HK-2 (cell line): ENCODE measurements at regions not wholly inside any gene's neighbourhood (a gene's known extent, or its start where the extent isn't known, plus 50 kb on each side); places are given as distances from the start of the nearest gene placed in this dataset.

ENCODE experiments used
- DNase-seq: peaks from one replicate; pipeline ENCODE4 v3.0.0-alpha.2; 2018; ENCODE audit not compliant: unreplicated experiment

DNA sequence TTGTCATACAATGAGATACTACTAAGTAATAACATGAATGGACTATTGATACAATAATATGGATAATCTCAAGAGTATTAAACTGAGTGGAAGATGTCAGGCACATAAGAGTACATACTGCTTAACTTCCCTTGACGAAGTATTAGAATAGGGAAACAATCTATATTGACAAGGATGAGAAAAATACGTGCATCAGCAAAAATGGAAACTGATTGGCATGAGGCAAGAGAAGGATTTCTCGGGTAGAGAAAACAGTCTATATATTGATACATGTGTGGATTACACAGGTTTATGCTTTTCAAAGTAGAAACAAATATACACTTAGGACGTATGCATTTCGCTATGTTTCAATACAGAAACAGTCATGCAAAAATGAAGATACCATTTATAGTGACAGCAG is 57.4 kb downstream of the PRR20E start:
- no peak for DNase-seq

GRCh38 chr13:57250472-57250871 is 83.5 kb downstream of the PRR20E start:
- DNase-seq = no peak

- DNase-seq = no peak
These were observed 86.6 kb downstream of the PRR20E start for GRCh38 chr13:57253551-57253950.

GRCh38 chr13:57264965-57265364 is 98.0 kb downstream of the PRR20E start:
- no peak for DNase-seq

DNA sequence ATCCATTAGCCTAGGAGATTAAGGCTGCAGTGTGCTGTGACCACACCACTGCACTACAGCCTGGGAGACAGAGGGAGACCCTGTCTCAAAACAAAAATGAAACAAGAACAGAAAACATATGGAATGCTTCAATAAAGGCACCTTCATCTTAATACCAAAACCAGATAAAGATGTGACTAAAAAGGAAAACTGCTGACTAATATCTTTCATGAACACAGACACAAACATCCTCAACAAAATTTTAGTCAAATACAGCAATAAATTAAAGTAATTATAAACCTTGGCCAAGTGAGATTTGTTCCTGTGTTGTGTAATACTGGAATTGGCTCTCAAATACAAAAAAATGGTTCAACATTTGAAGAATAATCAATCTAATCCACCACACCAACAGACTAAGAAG is 103.5 kb downstream of the PRR20E start:
- no peak for DNase-seq

- no peak for DNase-seq
These were observed 119.6 kb downstream of the PRR20E start for GRCh38 chr13:57286511-57287098.

DNA sequence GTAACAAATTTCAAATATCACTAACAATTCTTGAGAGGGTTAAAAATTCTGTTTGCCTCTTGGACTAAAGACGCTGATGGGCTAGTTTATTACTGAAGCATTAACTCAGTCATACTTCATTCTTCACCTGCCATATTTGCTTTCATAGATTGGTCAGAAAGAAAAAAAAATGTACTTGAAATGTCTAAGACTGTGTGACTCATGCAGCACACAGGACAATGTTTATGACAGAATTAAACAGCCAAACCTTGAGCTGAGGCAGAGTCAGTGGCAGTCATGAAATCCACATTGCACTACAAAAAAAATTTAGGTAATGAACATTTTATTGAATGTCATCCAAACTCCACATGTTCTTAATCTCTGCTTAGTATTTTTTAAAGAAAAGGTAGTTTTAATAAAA is 135.6 kb downstream of the PRR20E start:
- no peak for DNase-seq

DNA sequence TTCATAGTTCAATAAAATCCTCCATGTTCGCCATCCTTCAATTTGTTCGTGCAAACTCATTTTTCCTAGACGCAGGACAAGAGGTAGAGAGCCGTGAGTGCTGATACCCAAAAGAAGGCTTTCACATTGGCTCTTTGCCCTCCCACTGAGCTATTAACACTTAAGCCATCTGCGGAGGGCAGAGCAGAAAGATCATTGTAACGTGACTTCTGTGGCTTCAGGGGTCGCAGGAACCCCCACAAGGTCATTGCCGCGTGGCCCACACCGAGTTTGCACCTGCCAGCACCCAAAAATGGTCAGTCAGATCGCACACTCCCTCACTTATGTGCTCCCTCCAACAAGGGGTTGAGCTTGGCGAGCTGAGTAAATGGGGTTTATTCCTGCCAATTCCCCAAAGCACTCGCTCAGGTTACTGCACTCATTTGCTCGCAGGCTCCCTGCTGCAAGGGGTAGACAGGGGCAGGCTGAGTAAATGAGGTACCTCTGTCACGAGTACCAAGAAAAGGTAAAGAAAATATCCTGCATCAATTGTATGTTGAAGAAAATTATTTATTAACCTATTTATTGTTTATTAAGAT is 144.1 kb downstream of the PRR20E start:
- DNase-seq = no peak

GRCh38 chr13:57314897-57315520 is 148.0 kb downstream of the PRR20E start:
- peak; percentile 6 for DNase-seq

DNA sequence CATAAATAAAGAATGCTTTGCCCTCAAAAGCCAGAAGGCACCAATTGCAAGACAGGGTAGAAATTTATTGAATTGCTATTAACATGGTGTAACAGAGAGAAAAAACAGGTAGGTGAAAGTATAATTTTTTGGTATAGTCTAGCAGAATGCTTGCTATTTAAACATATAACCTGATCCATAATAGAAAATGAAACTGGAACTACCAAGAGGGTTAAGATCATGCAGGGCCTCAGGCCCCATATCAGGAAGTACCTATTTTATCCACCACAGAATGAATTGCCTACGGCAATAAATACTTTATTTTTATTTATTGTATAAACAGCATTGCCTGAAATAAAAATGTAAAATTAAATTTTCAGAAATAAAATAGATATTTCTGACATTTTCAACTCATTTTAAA is 159.5 kb downstream of the PRR20E start:
- DNase-seq = no peak

- DNase-seq = no peak
These were observed 173.9 kb downstream of the PRR20E start for GRCh38 chr13:57340878-57341277.

- DNase-seq = no peak
These were observed 178.5 kb downstream of the PRR20E start for GRCh38 chr13:57345526-57345925.

DNA sequence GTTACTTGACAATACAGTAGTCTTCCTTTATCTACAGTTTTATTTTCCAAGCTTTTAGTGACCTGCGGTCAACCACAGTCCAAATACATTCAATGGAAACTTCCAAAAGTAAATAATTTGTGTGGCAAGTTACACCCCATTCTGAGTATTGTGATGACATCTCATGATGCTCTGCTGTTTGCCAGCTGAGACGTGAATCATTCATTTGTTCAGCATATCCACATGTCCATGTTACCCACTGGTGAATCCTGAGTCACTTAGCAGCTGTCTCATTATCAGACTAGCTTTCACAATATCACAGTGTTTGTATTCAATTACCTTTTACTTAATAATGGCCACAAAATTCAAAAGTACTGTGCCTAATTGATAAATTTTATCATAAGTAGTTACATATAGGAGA is 179.8 kb downstream of the PRR20E start:
- DNase-seq = no peak

DNA sequence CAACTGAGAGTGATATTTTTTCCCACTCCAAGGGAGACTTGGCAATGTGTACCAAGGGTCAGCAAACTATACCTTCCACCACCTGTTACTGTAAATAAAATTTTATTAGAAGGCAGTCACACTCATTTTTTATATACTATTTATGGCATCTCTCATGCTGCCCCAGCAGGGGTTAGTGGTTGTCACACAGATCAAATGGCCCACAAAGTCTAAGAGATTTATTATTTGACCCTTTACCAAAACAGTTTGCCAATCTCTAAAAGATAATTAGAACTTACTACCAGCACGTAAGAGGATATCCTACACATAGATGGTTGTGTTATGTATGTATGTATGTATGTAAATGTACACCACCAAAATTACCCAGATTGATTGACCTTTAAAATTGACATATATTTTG is 185.1 kb downstream of the PRR20E start:
- no peak for DNase-seq

- no peak for DNase-seq
These were observed 186.8 kb downstream of the PRR20E start for GRCh38 chr13:57353831-57354230.

GRCh38 chr13:57375876-57376275 is 208.9 kb downstream of the PRR20E start:
- DNase-seq = no peak

DNA sequence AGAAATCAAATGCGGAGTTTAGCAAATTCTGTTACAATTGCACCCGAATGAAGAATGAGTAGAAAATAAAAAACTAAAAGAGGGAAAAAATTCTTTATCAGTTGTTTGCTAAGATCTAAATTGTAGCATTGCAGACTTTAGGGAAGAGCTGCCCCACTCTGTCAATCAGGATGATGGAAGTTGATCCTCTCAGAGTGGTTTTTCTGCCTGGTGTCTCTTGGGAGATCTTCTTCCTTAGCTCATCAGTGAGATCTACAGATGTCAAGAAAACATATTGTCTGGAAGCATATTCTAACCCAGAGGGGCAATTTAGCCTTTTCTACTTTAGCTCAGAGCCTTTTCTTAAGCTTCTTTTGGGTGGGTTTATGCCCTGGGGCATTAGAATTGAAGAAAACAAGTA is 223.2 kb upstream of the PCDH17 start:
- DNase-seq = no peak

- no peak for DNase-seq
These were observed 222.4 kb upstream of the PCDH17 start for GRCh38 chr13:57409121-57409520.

DNA sequence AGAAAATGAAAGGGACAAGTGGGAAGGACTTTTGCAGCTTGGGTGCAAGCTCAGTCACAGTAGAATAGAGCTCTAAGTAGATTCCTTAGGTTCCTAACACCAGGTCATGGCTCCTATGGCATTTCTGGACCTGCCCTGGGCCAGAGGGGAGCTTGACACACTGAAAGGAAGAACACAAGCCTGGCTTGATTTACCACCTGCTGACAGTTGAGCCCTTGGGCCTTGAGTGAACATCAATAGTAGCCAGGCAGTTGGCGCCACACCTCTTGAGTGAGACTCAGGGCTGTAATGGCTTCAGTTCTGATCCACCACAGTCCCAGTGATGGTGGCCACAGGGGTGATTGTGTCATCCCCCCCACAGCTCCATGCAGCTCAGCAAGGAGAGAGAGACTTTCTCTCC is 221.9 kb upstream of the PCDH17 start:
- no peak for DNase-seq

DNA sequence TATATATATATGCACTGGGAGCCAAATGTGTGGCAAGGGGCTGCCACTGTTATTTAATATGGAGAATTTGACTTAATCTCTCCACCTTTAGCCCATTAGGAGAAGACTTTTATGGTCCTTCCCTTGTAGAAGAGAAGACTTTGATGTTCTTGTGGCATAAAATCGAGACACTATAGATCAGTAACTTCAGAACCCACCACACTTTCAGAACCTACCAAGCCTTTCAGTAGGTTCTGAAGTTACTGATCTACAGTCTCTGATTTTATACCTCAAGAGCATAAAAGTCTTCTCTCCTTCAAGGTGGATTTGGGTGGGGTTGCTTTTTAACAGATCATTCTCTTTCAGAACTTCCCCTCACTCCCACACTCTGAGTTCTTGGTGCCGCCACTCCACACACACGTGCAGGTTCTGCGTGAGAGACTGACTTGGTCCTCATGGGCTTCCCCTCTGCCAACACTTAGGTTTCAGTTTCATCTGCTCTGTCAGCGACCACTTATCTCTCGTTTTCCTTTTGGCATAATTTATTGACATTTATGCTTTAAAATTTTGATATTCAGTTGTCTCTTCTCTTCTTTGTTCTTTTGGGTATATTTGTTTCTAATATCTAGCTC is 213.4 kb upstream of the PCDH17 start:
- no peak for DNase-seq

DNA sequence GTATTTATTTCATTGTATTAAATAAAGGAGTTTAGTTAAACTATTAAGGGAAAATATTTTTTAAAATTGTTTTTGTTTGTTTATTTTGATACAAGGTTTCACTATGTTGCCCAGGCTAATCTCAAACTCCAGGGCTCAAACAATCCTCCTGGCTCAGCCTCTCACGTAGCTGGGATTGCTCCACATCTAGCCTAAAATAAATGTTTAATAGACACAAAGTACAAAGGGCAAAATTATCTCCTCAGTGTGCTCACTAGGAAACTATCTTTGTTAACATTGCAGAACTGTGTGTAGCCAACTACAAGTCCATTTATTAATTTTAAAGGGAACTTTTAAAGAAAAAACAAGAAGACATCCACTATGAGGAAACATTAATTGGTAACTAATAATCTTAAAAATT is 207.2 kb upstream of the PCDH17 start:
- no peak for DNase-seq

DNA sequence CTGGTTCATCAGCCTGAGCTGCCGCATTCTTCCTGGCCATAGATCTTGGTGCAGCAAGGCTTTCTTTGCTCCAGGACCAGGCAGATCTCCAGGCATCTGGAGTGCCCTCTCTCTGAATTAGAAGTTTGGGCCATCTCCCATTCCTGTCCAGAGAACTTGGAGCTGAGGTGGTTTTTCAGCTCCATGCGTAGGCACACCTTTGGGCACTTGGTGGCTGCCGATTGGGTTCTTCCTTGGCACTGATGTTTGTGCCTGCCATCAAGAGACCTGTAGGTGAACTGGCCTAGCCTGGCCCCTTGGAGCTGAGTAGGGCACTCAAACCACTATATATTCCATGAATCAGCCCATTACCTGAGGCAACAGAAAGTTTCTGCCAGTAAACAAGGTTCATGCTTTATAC is 206.0 kb upstream of the PCDH17 start:
- DNase-seq = no peak

DNA sequence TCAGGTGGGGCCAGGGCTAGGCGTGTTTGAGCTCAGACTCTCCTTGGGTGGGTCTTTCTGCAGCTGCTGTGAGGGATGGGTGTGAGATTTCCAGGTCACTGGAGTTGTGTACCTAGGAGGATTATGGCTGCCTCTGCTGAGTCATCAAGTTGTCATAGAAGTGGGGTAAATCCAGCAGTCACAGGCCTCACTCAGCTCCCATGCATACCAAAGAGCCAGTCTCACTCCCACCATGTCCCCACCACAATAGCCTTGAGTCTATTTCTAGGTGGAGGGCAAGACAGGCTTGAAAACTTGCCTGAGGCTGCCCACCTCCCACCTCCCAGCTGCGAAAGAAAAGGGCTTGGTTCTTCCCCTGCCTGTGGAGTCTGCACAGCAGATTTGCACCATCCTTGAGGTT is 194.0 kb upstream of the PCDH17 start:
- peak; percentile 5 for DNase-seq
